SHP77 (cell line): ENCODE measurements at regions not wholly inside any gene's neighbourhood (a gene's known extent, or its start where the extent isn't known, plus 50 kb on each side); places are given as distances from the start of the nearest gene placed in this dataset.

Experiments
- DNase-seq, 2 experiments: peaks; one replicate each; lab custom pipeline; 2025; lab: John Stamatoyannopoulos, UW

DNA sequence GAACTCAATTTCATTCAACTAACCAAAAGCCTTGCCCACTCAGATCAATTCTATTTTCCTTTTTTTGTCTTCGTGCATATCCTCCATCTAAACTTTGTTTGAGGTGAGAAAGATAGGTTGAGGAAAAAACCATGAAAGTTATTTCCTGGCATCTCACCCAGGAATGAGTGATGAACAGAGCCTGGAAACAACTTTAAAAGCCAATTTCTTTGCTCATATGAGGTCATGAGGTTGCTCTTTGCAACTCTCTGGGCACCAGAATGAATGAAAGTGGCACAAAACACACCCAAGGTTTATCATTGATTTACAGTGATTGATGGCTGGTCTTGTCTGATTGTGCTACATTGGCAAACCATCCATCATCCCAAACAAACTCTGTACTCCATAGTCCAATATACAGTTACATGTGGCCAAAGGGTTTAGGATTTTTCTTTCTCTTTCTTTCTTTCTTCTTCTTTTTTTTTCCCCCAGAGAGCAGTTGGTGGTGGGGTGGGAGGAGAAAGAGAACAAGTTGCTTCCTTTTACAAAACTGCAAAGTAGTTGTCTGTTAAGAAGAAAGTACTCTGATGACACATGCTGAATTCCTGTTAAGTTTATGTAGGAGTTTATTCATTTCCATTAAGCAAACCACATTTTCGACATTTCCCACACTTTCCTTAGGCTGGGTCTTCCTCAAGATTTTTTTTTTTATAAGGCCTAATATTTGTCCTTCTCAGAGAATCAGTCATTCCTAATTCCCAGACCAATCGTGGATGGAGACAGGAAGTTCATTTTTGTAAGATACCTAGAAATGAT, 575.9 kb upstream of the ZEB2 start:
- DNase-seq = no peak

DNA sequence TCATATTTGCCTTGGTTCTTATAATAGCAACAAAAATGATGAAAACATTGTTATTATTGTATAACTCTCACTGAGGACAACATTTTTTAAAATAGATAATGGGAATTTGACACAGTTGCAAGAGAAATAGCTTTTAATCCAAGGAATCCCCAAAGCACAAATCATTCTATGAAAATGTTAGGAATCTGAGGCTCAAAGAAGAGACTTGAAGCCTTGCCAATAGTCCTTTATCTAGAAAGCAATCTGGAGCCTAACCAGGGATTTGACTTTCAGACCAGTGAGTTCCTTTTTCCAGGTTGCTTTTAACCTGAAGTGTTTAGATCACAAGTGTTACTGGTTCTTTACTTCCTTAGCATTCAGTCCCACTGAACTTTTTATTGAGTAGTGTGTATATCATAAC, 574.5 kb upstream of the ZEB2 start:
- no peak for DNase-seq

DNA sequence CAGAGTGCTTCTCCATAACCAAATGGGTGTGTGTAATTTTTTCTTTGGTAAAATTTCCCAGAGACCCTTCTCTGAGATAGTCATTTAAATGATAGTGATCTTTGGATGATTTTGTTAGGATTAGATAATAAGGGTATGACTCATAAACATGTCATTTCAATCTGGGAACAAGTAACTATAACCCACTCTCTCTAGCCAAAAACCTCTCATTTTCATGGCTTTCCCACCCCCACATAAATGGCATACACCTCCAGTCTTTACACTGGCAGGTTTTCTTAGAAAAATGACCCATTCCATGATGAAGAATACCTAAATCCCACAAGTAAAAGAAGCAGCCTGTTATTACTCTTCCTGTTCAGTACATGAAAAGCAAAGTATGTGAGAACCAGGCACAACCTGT, 572.0 kb upstream of the ZEB2 start:
- no peak for DNase-seq

DNA sequence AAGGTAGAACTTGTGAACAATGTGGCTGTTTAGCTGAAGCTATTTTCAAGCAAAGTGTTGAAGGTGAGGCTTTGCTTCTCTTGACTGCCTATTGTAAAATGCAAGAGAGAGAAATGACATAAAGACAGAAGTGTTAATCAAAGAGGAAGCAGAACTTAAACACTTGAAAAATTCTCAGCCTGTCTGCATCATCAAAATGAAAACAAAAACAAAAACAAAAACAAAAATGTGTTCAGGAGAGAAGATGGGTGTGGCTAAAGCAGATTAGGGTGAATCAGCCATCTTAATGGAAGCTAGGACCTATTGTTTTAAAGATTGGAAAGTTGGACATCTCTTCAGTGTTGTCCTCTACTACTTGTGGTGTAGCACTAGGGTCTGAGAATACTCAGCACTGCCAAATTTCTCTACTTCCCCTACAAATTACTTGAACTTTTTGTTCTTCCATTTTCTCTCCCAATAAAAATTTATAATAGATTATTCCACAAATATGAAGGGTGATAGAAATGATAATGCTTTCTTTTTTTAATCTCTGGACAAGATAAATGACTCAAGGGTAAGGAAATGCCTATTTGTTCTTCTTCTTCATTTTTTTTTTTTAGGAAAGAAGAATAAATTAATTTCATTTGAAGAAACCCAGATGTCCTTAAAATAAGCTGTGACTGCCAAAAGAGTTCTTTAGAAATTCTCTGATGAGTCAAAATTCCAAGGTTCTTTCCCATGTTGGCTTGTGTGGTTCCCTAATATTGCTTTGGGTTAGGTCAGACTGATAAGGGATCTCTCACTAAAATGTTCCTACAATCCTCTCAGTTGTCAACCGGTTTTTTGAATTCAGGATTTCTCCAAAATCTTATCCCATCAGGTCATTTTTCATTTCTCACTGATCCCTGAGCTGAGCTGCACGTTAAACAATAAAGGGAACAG, 571.2 kb upstream of the ZEB2 start:
- DNase-seq = no peak

DNA sequence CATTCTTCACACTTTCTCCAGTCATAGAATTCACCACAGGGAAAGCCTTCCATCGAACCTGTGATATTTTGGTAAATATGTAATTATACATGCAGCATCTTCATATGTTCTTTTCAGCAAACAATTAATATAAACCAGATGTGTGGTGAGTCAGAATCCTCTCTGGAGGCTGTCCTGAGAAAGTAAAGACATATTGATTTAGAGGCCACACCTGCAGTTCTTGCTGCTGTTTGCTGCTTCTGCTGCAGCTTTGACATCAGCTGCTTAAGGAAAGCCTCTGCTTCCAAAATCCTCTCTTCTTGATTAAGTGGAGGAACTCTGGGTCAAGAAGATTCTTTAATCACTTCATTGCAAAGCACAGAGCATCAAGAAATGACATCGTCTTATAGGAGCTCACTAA, 568.8 kb upstream of the ZEB2 start:
- DNase-seq = no peak

DNA sequence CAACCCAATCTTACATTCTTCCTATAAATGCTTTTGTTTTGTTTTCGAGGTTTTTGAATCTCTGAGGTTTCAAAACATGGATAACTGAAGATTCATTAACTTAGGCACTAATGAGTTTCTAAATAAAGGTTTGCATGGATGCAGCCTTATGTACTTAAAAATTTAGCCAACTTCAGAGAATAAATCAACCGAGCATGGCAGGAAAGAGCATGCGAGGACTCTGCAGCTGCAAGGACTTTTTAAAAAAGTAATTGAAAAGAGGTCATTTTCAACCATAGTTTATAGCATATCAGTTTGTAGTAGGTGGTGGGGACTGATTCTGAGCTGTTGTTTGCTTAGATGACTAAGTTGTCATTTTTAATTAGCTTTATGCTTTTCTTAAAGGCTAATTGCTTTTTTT, 567.0 kb upstream of the ZEB2 start:
- DNase-seq = no peak

DNA sequence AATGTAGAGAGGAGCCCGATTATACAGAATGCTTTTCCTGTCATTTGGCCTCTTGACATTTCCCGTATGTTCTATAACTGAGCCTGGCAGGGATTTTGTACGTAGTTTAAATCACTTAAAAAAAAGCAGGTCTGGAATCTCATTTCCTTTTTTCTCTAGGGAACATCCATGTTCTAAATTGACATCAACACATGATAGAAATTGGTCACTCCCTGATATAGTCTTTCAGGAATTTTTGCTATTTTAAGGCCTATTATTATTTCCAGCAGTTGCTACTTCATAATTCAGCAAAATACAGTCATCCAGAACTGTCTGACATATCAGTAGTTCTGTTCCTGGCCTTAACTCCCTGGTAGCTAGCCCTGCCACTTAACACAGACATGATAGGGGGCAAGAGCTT, 565.7 kb upstream of the ZEB2 start:
- DNase-seq = no peak

DNA sequence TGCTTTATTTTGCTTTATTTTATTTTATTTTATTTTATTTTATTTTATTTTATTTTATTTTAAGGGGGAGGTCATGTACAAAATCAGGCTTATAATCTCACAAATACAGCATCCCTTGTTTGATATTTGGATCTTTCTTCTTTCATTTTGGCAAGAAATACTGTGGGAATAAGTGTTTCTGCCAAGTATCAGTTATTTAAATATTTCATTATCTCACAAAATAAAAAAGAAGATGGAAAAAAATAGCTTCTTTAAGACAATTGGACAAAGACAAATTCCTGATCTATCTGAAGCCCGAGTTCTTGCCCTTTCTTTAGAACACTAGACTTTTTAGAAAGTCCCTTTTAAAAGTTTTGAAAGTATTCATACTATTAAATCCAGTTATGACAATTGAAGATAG, 560.5 kb upstream of the ZEB2 start:
- no peak for DNase-seq

DNA sequence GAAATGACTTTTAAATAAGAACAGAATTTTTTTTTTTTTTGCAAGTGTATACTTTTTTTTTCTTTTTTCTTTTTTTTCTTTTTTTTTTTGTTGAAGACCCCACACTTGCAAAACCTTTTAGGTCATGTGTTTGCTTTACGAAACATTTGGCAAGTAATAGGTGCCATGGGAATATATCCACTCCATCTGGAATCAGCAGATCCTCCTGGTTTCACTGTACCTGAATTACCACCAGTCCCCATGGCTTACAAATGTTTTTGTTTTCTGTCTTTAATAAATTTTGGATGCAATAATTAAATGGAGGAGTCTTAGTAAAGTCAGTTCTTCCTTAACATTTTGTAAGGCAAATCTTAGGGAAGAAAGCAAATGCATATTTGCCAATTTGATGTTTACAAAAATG, 559.7 kb upstream of the ZEB2 start:
- DNase-seq = no peak

DNA sequence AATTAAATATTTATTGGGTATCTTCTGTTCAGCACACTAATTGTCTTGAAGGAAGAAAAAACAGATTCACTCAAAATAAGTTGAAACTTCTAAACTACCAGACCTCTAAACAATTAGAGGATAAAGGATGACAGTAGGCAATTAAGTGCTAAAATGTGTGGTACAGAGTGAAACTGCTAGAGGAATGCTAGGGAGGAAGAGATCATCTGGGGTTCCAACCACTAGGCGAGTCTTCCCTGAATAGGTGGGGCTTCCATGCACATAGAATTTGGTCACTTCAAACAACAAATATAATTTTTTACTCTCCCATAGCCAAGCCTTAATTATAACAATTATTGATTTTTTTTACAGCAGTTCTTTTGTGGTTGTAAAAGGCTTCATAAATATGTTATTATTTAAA, 559.0 kb upstream of the ZEB2 start:
- no peak for DNase-seq

DNA sequence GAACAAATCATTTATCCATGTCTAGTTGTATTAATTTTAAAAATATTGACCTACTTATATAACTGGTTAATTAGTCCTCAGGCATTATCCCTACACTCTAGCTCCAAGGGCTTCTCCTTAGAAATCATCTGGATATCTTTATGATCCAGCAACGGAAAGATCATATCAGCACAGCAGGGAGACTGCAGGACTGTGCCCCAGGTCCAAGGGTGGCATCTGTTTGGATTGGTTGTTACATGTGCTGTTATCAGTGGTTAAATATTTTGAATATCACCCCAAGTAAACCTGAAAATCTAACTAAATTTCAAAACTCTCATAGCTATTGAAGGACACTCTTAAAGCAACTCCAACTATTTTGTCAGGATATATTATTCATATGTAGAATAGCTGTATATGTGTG, 556.2 kb upstream of the ZEB2 start:
- no peak for DNase-seq

DNA sequence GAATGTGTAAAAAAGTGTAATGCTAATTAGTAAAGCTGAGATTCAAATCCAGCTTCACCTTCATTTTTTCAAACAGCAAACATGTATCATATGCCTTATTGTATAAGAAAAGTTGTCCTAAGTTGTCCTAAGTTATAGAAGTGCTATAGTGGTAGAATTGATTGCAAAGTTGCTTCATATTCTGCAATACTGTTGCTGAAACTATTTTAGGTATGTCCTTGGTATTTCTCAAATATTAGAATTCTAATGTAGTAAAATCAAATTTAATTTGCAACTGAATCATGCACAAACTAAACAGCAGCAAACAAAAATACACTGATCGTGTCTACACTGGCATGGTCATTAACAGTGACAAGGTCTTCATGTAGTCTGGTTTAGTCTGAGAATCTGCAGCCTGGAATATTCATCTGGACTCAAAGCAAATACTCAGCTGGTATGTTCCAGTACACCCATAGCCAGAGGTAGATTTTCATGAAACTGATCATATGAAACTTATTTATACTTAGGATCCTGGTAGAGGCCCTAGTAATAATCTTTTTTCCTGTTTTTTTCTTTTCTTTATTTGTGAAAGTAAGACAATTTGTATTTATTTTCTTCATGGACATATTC, 555.6 kb upstream of the ZEB2 start:
- no peak for DNase-seq

DNA sequence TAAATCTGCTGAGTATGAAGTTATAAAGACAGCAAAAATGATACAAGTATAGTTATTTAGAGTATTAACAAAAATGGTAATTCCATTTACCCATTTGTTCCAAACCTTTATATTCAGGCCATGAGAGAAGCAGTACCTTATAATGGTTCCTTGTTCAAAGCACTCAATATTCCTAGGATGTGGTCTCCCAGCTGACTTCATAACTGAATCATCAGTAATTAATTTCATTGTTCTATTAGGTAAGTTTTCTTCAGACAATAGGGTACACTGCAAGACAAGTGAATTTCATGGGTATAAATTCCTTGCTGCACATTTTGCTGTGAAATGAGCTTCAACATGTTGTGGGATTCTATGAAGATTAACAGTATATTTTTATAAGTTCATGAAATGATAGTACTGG, 550.8 kb upstream of the ZEB2 start:
- DNase-seq = no peak

DNA sequence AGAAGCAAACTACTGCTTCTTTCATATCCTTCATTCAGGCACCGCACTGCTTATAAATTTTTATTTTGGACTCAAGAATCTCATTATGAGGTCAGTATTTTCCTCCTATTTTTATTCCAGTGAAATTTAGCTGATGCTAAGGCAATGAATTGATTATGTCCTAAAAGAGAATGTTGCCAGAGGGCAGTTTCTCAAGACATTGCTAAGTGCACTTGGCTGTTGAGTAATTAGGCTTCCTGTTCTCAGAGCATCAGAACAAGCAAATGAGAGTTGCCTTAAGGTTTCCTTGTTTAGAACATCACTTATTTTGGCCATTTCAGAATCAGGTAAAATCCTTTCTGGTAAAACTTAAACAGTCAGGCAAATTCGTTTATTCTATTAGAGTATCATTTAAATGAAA, 548.6 kb upstream of the ZEB2 start:
- DNase-seq = no peak

DNA sequence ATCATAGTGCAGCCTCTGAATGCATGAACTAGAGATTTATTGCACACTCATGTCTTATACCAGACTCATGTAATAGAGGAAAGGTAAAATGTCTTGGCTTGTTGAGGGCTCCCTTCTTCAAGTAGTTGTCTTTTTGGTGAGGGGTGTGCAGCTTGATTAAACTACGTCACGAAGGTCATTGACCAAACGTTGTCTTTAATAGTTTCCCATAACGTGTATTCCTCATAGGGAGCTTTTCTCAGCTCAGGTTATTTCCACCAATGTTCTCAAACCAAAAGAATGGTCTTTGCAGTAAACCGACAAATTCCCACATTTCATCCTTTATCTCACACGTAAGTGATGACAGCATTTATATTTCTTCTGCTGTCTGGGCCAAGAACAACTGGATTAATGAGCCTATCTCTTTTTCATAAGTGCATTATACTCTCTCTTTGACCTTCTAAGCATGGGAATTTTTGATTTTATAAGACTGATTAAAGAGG, 547.7 kb upstream of the ZEB2 start:
- no peak for DNase-seq

DNA sequence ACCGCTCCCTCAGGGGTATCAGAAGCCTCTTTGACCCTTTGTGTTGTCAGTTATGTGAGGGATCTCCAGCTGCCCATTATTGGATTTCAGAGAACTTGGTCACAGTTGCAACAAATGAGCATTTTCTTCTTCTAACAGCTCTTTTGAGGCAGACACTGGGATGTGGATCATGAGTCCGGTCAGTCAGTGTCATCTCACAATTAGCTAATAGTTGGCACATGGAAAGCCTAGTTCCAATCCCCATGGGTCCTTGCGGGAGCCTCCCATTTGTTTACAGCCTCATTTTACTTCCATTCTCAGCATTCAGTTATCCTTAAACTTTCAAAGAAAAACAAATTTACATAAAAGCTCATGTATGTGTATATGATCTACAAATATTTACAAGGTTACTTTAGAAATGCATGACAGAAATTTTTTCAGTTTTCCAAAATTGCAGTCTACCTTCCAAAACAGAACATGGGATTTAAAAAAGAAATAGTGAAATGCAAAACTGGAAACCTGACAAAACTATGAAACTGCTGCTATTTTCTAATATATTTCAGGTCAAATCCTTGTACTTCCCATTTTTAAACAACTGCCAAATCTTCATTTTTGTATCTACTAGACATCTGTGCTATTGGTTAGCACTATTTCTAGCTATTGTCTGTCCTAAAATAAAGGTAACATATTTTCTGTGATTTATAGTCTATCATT, 547.1 kb upstream of the ZEB2 start:
- DNase-seq = no peak

DNA sequence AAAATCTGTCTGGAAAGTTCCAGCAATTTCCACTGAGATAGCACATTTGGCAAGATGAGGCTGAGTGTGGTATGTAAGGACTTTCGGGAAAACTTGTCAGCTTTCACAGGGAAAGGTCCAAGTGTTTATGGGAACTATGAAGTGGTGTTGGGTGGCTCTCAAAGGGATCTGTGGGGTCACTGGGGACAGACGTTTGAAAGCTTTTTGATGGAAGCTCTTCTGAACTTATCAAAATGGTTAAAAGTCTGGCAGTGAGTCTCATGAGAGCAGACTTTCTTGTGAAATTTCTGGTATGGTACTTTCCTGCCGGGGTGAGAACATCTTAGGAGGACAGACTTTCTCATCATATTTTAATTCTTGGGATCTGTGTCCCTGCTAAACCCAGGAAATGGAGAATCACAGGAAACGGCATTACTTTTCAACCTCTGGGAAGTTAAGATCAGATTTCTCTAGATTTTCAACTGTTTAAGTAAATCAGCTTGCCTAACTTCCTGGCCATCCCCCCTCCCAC, 546.3 kb upstream of the ZEB2 start:
- no peak for DNase-seq

DNA sequence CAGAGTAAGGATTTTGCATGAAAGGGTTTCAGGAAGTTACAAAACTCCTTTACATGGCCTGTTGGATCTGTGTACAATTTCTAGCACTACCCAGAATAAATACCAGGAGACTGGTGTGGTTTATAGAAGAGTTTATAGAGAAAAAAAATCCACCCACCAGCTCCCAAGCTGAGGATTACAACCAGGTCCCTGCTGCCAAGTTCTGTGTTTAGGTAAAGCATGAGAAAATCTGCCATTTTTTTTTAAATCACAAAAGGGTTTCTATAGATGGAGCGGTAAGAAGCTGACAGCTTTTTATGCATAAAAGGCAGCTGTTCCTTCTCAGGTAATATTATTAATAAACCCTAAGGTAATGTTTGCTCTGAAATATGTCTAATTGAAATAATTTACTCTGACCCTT, 545.4 kb upstream of the ZEB2 start:
- no peak for DNase-seq

DNA sequence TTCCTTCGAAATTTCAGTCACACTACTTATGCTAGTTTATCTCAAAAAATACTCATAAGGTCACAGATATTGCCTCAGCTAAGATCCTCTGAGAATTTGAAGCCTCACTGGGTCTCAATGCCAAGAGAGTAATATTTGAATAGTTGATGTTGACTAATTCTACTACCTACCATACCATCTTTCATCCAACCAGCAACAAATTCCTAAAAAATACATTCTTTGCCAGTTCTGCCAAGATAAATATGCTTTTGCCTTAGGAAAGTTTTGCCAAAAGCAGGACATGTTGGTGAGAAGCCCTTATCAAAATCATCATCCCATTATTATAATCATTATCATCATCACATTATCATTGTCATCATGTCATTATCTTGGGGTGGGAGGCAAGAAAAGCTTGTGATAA, 544.6 kb upstream of the ZEB2 start:
- no peak for DNase-seq

DNA sequence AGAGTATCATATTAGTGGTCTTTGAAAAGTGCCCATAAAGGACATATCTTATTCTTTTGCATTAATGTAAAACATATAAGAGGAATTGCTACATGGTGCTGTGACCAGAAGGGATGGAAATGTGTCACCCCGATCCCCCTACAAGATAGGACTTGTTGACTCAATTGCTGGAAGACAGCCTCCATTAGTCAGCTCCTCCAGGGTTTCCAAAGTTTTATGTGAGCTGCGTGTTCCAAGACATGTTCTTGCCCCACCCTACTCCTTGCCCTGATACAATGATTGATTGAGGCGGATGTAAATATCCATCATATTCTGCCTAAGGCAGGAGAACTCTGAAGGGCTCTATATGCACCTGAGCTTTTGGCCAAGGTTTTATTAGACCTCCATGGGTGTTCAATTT, 541.0 kb upstream of the ZEB2 start:
- no peak for DNase-seq

DNA sequence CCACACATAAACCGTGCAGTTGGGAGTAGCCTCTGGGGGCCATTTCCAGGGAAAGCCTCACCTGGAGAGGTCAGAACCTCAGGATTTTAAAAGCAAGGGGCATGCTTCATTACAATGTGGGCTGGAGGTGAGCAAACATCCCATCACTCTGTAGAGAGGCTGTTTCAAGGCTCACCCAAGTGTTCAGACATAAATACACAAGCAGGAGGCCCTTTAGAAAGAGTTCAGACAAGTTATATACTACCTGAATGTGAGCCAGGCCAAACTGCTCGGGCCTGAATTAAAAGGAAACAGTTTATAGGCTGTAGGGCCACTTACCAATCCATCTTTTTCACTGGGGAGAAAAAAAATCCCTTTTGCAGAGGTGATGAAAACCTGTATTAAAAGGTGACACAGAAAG, 540.0 kb upstream of the ZEB2 start:
- DNase-seq = no peak

DNA sequence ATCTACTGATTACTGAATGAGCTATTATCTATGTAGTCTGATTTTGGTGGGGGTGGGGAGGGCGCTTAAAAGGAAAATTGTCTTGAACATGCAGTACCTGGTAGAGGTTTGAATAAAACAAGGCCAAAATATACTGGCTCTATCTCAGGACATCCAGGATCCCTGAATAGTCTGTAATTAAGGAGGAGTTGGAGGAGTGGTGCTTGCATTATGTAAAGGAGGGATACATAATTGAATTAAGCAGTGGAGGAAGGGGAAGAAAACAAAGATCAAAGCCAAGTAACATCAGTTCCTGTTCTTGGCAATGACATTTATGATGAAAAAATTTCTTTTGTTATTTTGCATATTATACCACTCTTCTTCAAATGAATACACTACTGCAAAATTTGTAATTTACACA, 539.4 kb upstream of the ZEB2 start:
- DNase-seq = no peak
